ENCODE measurements at regions not wholly inside any gene's neighbourhood (a gene's known extent, or its start where the extent isn't known, plus 50 kb on each side); places are given as distances from the start of the nearest gene placed in this dataset.
"Not testable (repeated sequence)": the region's sequence is repeated elsewhere in the genome, so short reads cannot be mapped to it uniquely, and the experiment has no call there.

DNA sequence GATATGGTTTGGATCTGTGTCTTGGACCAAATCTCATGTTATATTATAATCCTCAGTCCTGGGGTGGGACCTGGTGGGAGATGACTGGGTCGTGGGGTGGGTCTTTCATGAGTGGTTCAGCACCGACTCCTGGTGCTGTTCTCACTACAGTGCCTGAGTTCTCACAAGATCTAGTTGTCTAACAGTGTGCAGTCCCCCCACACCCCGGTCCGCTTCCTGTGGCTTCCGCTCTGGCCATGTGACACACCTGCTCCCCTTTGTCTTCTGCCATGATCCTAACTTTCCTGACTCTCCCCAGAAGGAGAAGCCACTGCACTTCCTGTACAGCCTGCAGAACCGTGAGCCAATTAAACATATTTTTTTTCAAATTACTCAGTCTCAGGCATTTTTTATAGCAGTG lies 1262.2 kb downstream of the TMEM121 start:
- WGBS, 4 donors, result 52 to 55% (median 54%) methylated on average over 6 of the region's 6 CpGs
- H3K27ac ChIP-seq, result no peak overlapping the region
- H3K9me3 ChIP-seq, result no peaks in the 10 kb centered on the region
- H3K27me3 ChIP-seq, result peaks cover 0 to 10% (median 0%) of the 10 kb centered on the region in 9 donors
- intact Hi-C loops (cut with DNase I), result no loop called here
- no peaks in the 10 kb centered on the region for H3K4me1 ChIP-seq
- TF ChIP-seq POLR2A (IDR thresholded peaks at IDR 0.05), result no peak
- TF ChIP-seq, protein P1, sequence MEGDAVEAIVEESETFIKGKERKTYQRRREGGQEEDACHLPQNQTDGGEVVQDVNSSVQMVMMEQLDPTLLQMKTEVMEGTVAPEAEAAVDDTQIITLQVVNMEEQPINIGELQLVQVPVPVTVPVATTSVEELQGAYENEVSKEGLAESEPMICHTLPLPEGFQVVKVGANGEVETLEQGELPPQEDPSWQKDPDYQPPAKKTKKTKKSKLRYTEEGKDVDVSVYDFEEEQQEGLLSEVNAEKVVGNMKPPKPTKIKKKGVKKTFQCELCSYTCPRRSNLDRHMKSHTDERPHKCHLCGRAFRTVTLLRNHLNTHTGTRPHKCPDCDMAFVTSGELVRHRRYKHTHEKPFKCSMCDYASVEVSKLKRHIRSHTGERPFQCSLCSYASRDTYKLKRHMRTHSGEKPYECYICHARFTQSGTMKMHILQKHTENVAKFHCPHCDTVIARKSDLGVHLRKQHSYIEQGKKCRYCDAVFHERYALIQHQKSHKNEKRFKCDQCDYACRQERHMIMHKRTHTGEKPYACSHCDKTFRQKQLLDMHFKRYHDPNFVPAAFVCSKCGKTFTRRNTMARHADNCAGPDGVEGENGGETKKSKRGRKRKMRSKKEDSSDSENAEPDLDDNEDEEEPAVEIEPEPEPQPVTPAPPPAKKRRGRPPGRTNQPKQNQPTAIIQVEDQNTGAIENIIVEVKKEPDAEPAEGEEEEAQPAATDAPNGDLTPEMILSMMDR (IDR thresholded peaks at IDR 0.05), result no peak
- DNase-seq (no peak), ATAC-seq (no peak)
- H3K4me3 ChIP-seq, result no peak overlapping the region
- H3K36me3 ChIP-seq, result no peaks in the 10 kb centered on the region

DNA sequence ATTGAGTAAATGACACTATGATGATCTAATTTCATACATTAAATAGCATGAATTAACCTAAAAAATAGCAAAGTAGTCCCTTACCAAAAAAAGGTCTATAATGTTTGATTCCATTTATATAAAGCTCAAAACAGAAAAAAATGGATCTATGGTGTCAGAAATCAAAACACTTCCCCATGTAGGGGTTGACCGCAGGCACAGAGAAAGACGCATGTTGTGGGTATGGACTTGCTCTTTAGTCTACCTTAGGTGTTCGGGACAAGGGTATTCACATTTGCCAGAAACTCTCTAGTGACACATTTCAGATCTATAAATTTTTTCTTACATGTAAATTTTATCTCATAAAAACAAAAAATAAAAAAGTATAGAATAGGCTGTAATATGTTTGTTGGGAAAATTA lies 1262.9 kb downstream of the TMEM121 start:
- Histone ChIP-seq H3K4me3 (no peak overlapping the region), H3K27ac (no peak overlapping the region), H3K4me1 (no peaks in the 10 kb centered on the region), H3K36me3 (no peaks in the 10 kb centered on the region), H3K27me3 (peaks cover 0 to 10% (median 0%) of the 10 kb centered on the region in 9 donors), H3K9me3 (no peaks in the 10 kb centered on the region)
- WGBS, 4 donors, result 80 to 86% (median 85%) methylated on average over 3 of the region's 3 CpGs
- ATAC-seq (no peak), DNase-seq (no peak)
- intact Hi-C loops (cut with DNase I), result no loop called here
- TF ChIP-seq POLR2A (IDR thresholded peaks at IDR 0.05), result no peak
- TF ChIP-seq, protein P1 (IDR thresholded peaks at IDR 0.05), result no peak

DNA sequence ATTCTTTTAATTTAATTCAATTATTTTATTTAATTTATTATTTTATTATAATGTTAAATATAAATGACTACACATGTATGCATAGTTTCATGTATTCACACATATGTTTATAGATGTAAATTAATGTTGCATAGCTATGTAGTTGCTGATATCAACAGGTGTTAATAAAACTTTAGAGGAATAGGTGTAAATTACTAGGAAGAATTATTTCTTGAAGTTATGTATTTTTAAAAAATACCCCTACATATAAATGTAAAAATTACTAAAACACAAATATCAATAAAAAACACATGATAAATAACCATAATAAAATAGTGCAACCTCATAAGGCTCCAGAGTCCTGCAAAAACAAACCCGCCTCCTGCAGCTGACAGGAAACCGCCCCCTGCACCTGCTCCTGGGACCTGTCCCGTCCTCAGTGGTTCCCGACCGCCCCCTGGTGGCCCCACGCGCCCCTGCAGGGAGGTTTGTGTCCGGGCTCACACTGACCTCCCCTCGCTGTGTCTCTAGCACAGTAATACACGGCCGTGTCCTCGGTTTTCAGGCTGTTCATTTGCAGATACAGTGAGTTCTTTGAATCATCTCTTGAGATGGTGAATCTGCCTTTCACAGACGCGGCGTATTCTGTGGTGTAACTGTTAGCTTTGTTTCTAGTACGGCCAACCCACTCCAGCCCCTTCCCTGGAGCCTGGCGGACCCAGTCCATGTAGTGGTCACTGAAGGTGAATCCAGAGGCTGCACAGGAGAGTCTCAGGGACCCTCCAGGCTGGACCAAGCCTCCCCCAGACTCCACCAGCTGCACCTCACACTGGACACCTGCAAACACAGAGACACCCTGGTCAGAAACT lies 1264.0 kb downstream of the TMEM121 start:
- WGBS, 4 donors, result 40 to 46% (median 44%) methylated on average over 17 of the region's 17 CpGs
- DNase-seq (peak in 4 of 5 donors; percentile 37 to 80 (median 42)), ATAC-seq (no peak)
- intact Hi-C loops (cut with DNase I), result no loop called here
- peaks cover 0 to 10% (median 0%) of the 10 kb centered on the region in 9 donors for H3K27me3 ChIP-seq
- H3K36me3 ChIP-seq, result no peaks in the 10 kb centered on the region
- no peaks in the 10 kb centered on the region for H3K9me3 ChIP-seq
- H3K27ac ChIP-seq, result no peak overlapping the region
- no peak overlapping the region for H3K4me3 ChIP-seq
- no peaks in the 10 kb centered on the region for H3K4me1 ChIP-seq
- TF ChIP-seq, protein P1 (IDR thresholded peaks at IDR 0.05), result peak in 11 of 12 donors; percentile 20 to 68 (median 50)
- no peak for TF ChIP-seq POLR2A (IDR thresholded peaks at IDR 0.05)

DNA sequence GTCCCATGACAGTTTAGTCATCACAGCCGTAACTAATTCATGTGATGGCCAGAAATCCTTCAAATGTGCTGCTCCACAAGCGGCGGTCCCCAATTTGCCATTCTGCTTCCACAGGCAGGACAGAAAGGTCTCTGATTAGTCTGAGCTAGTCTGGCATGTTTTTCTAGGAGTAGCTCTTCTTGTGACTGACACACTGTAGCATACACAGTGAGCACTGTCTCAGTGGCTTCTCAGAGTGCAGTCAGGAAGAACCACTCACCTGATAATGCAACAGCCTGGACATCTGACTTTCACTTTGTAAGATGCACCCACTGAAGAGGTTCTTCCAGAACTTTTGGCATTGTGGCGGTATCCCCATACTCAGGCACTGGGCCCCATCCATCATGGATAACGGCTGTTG lies 1266.2 kb downstream of the TMEM121 start:
- H3K4me1 ChIP-seq, result no peaks in the 10 kb centered on the region
- WGBS, 4 donors, result 66 to 78% (median 72%) methylated on average over 5 of the region's 5 CpGs
- no peaks in the 10 kb centered on the region for H3K36me3 ChIP-seq
- intact Hi-C loops (cut with DNase I), result no loop called here
- H3K27ac ChIP-seq, result no peak overlapping the region
- no peaks in the 10 kb centered on the region for H3K9me3 ChIP-seq
- ATAC-seq (no peak), DNase-seq (no peak)
- H3K4me3 ChIP-seq, result no peak overlapping the region
- H3K27me3 ChIP-seq, result peaks cover 0 to 10% (median 0%) of the 10 kb centered on the region in 9 donors
- TF ChIP-seq, protein P1 (IDR thresholded peaks at IDR 0.05), result no peak
- no peak for TF ChIP-seq POLR2A (IDR thresholded peaks at IDR 0.05)

- H3K9me3 ChIP-seq; H3K27ac ChIP-seq; H3K4me3 ChIP-seq; DNase-seq; ATAC-seq; H3K36me3 ChIP-seq; intact Hi-C loops (cut with DNase I); H3K4me1 ChIP-seq: not testable (repeated sequence)
- H3K27me3 ChIP-seq, result peaks cover 0 to 18% (median 3%) of the 10 kb centered on the region in 9 donors
- 37 to 61% (median 50%) methylated on average over 4 of the region's 4 CpGs for WGBS, 4 donors
Measured at GRCh38 chr14:106798166-106798565, 1271.8 kb downstream of the TMEM121 start.

Measured in heart left ventricle (tissue), 16 donors.